ENCODE measurements at regions not wholly inside any gene's neighbourhood (a gene's known extent, or its start where the extent isn't known, plus 50 kb on each side); places are given as distances from the start of the nearest gene placed in this dataset.
"Not testable (repeated sequence)": the region's sequence is repeated elsewhere in the genome, so short reads cannot be mapped to it uniquely, and the experiment has no call there.

DNA sequence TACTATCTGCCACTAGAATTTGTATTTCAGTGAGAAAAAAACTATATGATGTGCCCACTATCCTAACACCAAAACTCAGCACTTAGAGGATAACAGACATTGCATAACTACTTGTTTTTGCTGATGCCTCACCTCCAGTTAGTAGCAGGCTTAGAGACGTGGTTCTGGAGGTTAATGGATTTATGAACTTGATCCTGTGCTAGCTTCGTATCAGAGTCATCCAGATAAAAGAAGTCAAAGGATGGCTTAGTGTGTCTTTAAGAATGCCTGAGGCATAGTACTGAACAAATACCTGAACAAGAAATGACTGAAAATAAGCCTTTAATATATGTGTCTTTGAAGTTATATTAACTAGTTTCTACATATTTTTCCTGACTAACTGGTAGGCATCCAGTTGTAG lies 414.9 kb upstream of the PTCHD4 start:
- no peak for DNase-seq (ENCODE audit: low read depth)

DNA sequence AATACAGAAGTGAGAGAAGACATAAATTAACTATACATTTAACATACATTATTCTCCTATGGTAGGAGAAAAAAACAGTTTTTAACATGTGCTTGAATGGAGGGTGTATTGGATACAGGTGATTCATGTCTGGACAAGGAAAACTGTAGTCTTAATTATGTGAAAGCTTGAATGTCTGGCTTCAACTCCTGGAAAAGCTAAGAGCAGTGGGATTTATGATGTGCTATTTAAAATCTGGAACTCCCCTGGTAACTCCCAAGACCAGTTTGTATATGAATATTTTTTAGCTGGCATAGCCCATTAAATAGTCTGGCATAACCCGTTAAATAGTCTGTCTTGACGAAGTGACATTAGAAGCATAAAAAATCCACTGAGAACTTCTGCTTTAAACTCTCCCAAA lies 410.0 kb upstream of the PTCHD4 start:
- DNase-seq (ENCODE audit: low read depth) = no peak

DNA sequence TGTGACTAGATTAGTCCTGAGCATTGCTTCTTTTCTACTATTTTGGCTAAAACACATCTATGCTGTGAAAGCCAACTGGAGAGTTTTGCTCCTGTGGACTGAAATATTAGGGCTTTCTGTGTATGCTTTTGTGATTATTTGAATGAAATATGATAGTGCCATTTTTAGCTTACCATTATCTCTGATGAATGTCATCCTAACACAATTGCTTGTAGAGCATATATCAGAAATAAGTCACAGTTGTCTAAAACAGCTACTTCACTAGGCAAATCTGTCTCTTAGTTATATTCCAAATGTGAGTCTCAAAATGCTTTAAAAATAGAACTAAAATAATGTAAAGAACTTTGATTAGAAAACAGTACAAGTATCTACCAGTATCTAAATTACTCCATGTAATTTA lies 401.4 kb upstream of the PTCHD4 start:
- no peak for DNase-seq (ENCODE audit: low read depth)

DNA sequence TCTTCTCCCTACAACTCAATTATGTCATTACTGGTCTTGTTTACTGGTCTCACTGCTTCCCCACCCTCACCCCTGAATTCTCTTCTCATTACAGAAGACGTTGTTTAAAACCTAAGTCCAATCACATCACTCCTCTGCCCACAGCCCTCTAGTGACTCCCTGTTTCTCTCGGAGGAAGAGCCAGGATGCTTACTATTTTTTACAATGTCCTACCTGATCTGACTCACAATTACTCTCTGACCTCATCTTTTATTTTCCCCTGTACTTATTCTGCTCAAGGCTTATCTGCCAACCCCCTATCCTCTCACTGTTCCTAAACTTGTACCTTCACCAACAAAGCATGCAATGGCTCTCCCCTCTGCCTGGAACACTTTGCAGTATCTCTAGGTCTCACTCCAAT lies 400.4 kb upstream of the PTCHD4 start:
- DNase-seq (ENCODE audit: low read depth) = no peak

DNA sequence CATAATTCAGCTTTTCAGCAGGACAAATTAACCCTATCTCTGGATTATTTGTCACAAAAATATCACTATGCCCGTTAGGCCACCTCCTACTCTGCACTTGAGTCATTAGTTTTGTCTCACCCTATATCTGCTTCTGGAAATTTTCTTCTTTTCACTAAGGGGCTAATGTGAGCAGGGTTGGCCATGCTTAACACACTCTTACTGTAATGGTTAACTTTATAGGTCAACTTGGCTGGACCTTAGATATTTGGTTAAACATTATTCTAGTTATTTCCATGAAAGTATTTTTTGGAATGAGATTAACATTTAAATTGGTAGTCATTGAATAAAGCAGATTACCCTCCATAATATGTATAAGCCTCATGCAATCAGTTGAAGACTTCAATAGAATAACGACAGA lies 394.6 kb upstream of the PTCHD4 start:
- DNase-seq (ENCODE audit: low read depth) = no peak

DNA sequence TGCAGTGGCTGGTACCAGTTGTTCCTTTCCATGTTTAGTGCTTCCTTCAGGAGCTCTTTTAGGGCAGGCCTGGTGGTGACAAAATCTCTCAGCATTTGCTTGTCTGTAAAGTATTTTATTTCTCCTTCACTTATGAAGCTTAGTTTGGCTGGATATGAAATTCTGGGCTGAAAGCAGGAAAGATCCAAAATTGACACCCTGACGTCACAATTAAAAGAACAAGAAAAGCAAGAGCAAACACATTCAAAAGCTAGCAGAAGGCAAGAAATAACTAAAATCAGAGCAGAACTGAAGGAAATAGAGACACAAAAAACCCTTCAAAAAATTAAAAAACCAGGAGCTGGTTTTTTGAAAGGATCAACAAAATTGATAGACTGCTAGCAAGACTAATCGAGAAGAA lies 382.4 kb upstream of the PTCHD4 start:
- DNase-seq (ENCODE audit: low read depth) = not testable (repeated sequence)

DNA sequence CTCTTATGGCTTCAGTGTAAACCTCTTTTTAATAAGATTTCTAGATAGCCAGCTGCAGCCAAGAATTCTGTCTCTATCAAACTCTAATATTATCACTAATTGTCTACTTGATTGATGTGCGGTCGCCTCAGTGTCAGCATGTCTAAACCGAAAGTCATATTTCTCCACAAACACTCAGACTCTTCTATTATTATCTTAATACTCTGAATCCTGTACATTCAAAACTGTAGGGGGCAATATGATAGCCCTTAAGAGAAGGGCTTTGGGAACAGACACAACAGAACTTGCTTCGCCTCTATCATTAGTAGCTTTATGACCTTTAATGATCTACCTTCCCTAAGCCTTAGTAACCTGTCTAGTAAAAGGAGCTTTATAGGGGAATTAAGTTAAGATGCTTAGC lies 379.7 kb upstream of the PTCHD4 start:
- DNase-seq (ENCODE audit: low read depth) = no peak

DNA sequence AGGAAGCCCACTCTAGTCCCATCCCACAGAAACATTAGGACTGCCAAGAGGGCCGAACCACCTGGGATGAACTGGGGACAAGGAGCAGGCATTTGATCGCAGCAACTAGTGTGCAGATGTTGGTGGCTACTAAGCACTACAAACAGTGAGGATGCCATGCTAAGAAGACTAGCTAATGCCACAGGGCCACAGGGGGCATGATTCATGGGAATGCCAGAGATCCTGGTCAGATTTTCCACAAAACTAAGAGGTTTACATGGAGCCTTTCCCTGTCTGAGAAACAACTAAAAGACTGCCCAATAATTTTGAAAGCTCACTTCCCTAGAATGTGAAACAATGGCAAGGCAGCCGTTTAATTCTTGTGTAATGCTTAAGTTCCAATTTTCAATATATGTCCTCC lies 375.9 kb upstream of the PTCHD4 start:
- DNase-seq (ENCODE audit: low read depth) = no peak

DNA sequence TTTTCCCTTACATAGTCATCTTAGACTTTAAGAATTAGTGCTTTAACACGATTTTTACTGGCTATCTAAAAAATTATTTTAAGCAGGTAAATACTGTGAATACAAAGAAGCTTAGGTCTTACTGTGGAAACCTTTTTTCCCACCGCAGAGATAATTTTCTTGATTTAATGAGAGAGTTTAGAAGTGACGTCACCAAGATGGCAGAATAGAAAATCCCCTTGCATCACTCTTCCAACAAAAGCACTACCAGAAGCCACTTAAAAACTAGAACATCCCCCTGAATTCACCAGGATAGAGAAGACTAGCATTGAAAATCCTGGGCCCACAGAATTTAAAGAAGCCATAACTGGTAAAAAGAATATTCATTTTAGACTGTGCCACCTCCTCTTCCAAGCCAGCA lies 375.4 kb upstream of the PTCHD4 start:
- DNase-seq (ENCODE audit: low read depth) = no peak

DNA sequence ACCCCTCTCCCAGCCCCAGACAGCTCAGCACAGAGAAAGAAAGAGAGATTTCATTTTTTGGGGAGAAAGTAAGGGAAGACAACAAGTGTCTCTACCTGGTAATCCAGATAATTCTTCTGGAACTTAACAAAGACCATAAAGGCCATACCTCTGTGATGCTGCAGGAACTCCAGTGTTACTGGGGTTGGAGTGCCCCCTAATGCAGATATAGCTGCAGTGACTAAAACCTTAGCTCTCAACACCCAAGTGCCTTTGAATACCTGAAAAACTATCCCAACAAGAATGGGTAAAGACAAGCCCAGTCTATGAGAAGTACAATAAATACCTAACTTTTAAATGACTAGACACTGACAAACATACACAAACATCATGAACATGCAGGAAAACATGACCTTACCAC lies 365.3 kb upstream of the PTCHD4 start:
- no peak for DNase-seq (ENCODE audit: low read depth)

DNA sequence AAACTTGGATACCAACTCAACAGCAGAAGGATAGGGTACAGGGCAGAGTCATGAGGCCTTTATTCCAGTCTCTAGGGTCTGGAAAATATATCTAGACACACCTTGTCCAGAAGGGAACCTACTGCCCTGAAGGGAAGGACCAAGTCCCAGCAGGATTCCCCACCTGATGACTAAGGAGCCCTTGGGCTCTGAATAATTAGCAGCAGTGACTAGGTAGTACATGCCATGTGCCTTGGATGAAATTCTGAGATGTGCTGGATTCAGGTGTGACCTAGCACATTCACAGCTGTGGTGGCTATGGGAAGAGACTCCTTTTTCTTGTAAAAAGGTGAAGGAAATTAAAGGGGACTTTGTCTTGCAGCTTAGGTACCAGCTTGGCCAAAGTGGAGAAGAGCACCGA lies 364.3 kb upstream of the PTCHD4 start:
- DNase-seq (ENCODE audit: low read depth) = no peak

DNA sequence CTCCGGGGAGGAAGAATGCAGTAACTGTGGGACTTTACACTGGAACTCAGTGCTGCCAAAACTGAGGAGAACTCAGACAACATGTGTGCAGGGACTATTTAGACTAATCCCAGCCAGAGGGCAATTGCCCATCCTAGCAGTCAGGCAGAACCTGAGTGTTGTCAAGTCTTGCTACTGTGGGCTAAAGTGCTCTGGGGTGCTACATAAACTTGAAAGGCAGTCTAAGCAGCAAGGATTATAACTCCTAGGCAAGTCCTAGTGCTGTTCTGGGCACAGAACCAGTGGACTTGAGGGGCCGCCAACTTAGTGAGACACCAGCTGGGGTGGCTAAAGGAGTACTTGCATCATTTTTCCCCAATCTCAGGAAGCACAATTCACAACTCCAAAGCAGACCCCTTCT lies 363.8 kb upstream of the PTCHD4 start:
- DNase-seq (ENCODE audit: low read depth) = no peak

DNA sequence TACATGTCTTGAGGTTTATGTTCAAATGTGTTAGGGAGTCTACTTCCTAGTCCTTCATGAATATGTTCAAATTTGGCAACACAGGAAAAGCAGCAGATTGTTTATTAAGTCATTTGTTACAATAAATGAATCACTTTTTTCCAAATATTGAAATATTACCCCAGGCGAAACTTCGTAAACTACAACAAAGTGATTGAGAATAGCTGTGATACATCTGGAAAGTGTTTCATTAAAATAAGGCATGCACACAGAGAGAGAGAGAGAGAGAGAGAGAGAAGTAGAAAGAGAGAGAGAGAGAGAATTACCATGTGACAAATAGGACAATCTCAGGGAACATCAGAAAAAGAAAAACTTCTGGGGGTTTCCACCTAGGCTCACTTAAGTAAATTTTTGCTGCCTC lies 363.1 kb upstream of the PTCHD4 start:
- DNase-seq (ENCODE audit: low read depth) = no peak

DNA sequence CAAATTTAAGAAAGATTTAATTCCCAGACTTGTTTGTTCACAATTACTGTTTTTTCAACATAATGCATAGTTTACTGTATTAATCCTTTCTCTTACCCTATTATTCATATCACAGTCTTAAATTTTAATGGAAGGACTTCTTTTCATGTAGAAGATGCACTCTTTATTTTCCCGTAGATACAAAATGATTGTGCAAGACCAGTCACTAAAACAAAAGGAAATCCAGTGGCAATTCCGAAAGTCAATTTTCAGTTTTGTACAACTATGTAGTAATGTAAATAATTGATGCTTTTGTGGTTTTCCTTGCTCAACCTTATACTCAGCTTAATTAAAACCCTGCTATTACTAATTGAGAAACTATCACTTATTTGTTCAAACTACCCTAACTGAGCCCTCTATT lies 361.5 kb upstream of the PTCHD4 start:
- no peak for DNase-seq (ENCODE audit: low read depth)

DNA sequence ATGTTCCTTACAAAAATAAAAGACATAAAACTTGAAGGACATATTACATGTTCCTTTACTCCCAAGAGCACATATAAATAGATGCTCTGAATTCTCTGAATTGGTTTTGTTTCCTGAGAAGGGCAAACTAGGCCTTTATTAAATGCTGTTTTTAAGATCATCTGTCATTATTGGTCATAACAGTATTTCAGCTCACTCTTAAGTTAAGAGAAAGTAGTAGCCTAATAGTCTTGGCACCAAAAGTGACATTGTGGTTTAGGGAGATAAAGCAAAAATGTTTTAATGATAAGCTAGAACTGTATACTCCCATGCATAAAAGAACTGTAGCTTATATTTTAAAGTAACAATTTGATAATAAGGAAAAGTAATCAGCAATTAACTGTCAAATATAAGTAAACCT lies 361.1 kb upstream of the PTCHD4 start:
- no peak for DNase-seq (ENCODE audit: low read depth)

DNA sequence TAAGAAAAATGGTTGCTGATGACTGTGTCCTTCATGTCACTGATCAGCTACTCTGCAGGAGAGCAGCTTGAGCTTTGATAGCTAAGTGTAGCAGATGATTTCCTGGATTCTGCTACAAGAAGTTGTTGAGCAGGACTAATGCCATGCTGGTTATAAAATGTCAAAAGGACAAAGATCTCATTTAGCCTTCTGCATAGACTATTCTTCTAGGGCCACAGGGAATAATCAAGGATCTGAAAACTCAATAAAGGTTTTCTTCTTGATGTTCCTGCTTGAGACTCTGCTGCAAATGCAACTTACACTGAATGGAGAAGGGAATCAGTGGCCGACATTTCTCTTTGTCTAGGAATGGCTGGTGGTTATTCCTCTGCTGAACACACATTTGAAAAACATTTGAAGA lies 360.3 kb upstream of the PTCHD4 start:
- no peak for DNase-seq (ENCODE audit: low read depth)

DNA sequence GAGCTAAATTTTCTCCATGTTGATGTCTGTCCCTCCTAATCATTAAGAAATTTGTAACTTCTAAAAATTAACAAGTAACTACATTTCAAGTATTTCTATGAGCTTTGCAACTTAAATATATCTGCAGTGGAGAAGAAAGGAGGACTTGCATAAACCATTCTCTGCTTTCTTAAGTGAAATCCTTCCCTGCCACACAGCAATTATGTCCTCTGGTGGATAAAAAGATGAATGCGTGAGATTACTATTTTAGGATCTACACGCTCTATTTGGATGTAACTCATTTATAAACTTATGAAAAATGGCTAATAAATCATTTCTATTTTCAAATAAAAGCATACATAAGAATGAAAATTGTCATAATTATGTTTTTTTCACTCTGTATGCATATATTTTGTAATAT lies 338.0 kb upstream of the PTCHD4 start:
- DNase-seq (ENCODE audit: low read depth) = peak; percentile 1

DNA sequence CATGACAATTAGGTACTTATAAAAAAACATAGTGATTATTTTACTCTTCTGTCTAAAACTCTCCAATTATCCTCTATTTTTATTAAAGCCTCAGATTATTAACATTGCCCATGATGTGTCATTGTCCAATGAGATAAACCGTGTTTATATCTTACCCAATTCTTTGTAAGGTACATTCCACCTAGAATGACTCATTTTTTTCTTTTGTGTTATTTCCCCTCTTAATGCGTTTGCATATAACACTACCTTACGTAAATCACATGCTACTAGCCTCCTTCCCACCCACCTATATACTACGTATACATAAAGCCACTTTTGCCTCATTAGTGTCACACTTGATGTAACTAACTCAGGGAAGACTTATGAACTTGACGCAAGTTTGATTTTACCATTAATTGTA lies 336.3 kb upstream of the PTCHD4 start:
- DNase-seq (ENCODE audit: low read depth) = no peak

DNA sequence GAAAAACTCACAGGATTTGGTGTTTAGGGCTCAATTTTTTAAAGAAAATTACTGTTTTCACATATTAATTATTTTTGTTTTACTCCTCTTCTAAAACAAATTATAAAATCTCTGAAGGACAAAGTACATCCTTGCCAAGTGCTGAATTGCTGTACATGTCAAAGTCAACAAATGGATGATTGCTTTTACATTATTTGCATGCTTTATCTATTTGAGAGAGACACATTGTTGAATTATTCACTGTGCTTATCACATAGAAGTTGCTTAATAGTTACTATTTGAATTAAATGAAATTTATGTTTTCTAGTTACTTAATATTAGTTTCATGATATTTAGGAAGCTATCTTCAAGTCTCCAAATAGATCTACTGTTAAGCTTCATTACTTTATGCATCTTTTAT lies 318.6 kb upstream of the PTCHD4 start:
- DNase-seq (ENCODE audit: low read depth) = no peak

DNA sequence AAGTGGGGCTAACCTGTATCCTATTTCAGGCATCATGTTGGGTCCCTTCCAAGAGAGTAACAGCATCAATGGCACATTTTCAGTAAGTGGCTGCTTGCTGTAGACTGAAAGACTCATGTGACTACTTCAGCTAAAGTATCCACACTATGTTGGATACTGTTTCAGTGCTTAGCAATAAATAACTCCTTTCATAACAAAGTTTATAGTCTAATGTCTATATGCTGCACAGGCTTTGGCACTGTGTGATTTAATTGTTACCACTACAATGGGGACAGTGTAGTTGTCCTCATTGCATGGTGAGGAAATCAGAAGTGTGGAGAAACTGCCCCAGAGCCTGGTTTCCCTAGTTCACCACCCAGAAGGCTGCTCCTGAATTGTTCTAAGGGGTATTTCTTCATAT lies 318.0 kb upstream of the PTCHD4 start:
- no peak for DNase-seq (ENCODE audit: low read depth)

DNA sequence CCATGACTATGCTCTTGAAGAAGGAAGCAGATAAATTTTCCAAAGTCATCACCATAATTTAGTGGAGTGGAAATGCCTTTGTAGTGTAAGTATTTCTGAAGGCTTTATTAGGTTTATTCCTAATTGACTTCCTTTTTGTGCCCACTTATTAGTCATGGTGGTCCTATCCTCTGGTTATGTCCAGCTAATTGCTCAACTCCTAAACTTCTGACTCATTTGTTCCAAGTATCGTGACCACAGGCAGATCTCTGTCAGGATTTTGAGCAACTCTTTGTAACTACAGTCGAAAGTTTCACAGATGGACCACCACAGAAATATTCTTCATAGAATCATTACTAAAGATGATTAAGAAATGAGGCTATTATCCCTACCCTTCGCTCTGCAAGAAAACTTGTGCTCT lies 315.6 kb upstream of the PTCHD4 start:
- DNase-seq (ENCODE audit: low read depth) = no peak

DNA sequence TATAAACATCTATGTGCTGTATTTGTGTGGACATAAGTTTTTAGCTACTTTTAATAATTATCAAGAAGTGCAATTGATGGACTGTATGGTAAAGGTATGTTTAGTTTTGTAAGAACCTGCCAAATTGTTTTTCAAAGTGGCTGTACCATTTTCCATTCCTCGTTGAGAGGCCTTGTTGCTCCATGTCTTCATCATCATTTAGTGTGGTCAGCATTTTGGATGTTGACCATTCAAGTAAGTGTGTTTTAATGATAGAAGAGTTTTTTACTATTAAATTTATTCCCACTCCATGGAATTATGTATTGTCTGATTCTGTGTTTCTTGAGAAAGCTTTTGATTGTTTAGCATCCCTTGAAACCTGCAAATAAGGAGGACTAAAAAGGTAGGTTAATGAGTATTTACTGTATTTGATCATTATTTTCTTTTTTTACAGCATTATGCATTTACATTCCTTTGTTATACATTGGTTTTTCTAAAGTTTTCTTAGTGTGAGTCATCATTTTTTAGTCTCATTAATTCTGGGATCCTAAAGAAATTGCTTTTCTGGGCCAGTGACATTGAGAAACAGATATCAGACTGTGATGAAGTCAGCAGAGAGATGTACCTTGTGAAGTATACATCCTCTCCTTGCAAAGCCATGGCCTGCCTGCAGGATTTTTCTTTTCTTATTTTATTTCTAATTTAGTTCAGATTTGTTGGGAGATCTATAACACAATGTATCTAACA lies 312.8 kb upstream of the PTCHD4 start:
- DNase-seq (ENCODE audit: low read depth) = no peak

DNA sequence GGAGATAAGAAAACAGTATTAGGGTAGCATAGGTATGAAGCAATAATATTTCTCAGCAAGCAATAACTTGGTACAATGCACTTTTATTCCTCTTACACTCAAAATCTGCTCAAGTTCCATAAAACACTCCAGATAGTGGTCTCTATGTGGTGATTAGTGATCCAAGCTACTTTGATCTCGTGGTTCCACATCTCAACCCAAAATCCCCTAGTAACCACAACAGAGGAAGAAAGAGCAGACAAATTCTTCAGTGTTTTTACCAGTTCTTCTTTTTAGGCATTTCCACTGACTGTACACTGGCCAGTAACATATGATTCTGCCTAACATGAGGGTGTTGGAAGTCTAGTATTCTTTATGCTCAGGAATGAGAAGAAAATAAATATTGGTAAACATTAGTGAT lies 309.0 kb upstream of the PTCHD4 start:
- DNase-seq (ENCODE audit: low read depth) = no peak

DNA sequence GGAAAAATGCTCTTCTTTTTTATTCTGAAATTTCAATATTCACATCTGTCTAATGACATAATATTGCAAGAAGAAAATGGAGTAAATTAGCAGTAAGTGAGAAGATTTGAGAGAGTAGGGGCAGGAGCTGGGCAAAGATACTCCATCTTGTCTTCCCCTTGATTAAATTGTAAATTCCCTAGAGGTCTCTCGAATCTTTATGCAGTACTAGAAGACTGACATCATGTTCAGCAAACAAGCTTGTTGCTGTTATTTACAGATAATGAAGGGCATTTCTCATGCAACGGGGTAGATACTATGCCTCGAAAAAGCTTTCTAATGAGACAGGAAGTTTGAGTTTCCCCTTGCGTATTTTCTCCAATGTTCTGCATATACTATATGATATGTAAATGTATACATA lies 306.9 kb upstream of the PTCHD4 start:
- no peak for DNase-seq (ENCODE audit: low read depth)

DNA sequence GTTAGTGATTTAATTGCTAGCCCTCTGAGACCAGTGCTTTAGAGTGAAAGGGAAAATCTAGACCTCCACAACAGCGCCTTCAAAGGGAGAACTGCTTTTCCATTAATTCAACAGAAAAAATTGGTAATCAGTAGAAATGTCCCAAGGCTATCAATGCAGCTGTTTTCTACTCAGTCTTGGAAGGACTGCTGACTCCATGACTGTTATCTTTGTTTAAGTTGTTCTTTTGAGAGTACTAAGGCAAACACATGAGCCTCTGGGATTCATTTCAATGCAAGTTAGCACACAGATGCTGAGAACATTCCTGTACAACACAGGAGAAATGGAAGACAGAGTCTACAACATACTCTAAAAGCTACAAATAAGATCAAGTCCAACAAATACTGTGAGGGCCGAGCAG lies 301.7 kb upstream of the PTCHD4 start:
- no peak for DNase-seq (ENCODE audit: low read depth)

Data from forelimb muscle (tissue), 1 donor.